Trophoblast cell (in vitro differentiated cells and primary cell): ENCODE measurements at regions not wholly inside any gene's neighbourhood (a gene's known extent, or its start where the extent isn't known, plus 50 kb on each side); places are given as distances from the start of the nearest gene placed in this dataset.

ENCODE experiments used
- DNase-seq, 2 donors: peaks; one replicate each; pipeline ENCODE4 v3.0.0-alpha.2; 2016
- H2AFZ ChIP-seq: 2 replicates; pipeline ENCODE4 v1.6.1; 2013; ENCODE audit warnings: low read length, moderate library complexity, mild to moderate bottlenecking; ENCODE audit not compliant: insufficient read depth, poor library complexity
- H2AK5ac ChIP-seq: 2 replicates; pipeline ENCODE4 v1.6.1; 2013; ENCODE audit warnings: mild to moderate bottlenecking, low read length
- H2BK120ac ChIP-seq: 2 replicates; pipeline ENCODE4 v1.6.1; 2013; ENCODE audit warnings: low read length, mild to moderate bottlenecking, moderate library complexity; ENCODE audit not compliant: insufficient read depth, poor library complexity
- H2BK12ac ChIP-seq: 2 replicates; pipeline ENCODE4 v1.6.1; 2013; ENCODE audit warnings: mild to moderate bottlenecking, low read length, moderate library complexity
- H2BK5ac ChIP-seq: 2 replicates; pipeline ENCODE4 v1.6.1; 2013; ENCODE audit warnings: low read length, low read depth, moderate library complexity, mild to moderate bottlenecking; ENCODE audit not compliant: poor library complexity
- H3K14ac ChIP-seq: 2 replicates; pipeline ENCODE4 v1.6.1; 2013; ENCODE audit warnings: mild to moderate bottlenecking, low read length
- H3K18ac ChIP-seq: 2 replicates; pipeline ENCODE4 v1.6.1; 2013; ENCODE audit warnings: mild to moderate bottlenecking, low read length
- H3K23ac ChIP-seq: 2 replicates; pipeline ENCODE4 v1.6.1; 2013; ENCODE audit warnings: low read length
- H3K27ac ChIP-seq: 2 replicates; pipeline ENCODE4 v1.5.1; 2013; ENCODE audit warnings: low read depth, mild to moderate bottlenecking, inconsistent platforms, low read length, moderate library complexity
- H3K27me3 ChIP-seq: 2 replicates; pipeline ENCODE4 v1.6.1; 2013; ENCODE audit warnings: inconsistent platforms, mild to moderate bottlenecking, low read length, moderate library complexity; ENCODE audit not compliant: insufficient read depth
- H3K36me3 ChIP-seq, 2 experiments: 1 replicate in 1 of 2; 2 replicates in 1 of 2; pipeline ENCODE4 v1.6.1; 2013; ENCODE audit warnings: low read length in 2 of 2, mild to moderate bottlenecking in 2 of 2, moderate library complexity in 1 of 2; ENCODE audit not compliant: insufficient read depth in 2 of 2, control insufficient read depth in 1 of 2
- H3K4ac ChIP-seq: 2 replicates; pipeline ENCODE4 v1.6.1; 2013; ENCODE audit warnings: low read depth, mild to moderate bottlenecking, low read length, moderate library complexity
- H3K4me1 ChIP-seq, 2 experiments: 1 replicate in 1 of 2; 2 replicates in 1 of 2; pipeline ENCODE4 v1.6.1; 2013; ENCODE audit warnings: low read length in 2 of 2, mild to moderate bottlenecking in 2 of 2, moderate library complexity in 1 of 2; ENCODE audit not compliant: insufficient read depth in 2 of 2, control insufficient read depth in 1 of 2
- H3K4me2 ChIP-seq: 2 replicates; pipeline ENCODE4 v1.6.1; 2013; ENCODE audit warnings: inconsistent platforms, mild to moderate bottlenecking, low read length, moderate library complexity
- H3K4me3 ChIP-seq: 2 replicates; pipeline ENCODE4 v1.5.1; 2013; ENCODE audit warnings: mild to moderate bottlenecking, low read depth, low read length, inconsistent platforms
- H3K79me1 ChIP-seq: one replicate; pipeline ENCODE4 v1.6.1; 2013; ENCODE audit warnings: low read length
- H3K79me2 ChIP-seq: 2 replicates; pipeline ENCODE4 v1.6.1; 2013; ENCODE audit warnings: low read length, mild to moderate bottlenecking; ENCODE audit not compliant: control insufficient read depth, insufficient read depth, poor library complexity
- H3K9ac ChIP-seq: 2 replicates; pipeline ENCODE4 v1.6.1; 2013; ENCODE audit warnings: mild to moderate bottlenecking, low read length
- H3K9me3 ChIP-seq: 2 replicates; pipeline ENCODE4 v1.6.1; 2013; ENCODE audit warnings: low read depth, mild to moderate bottlenecking, control low read depth, inconsistent platforms, low read length; ENCODE audit not compliant: insufficient read depth
- H4K12ac ChIP-seq: 2 replicates; pipeline ENCODE4 v1.6.1; 2013; ENCODE audit warnings: low read depth, mild to moderate bottlenecking, low read length, moderate library complexity
- H4K8ac ChIP-seq: 2 replicates; pipeline ENCODE4 v1.6.1; 2013; ENCODE audit warnings: low read depth, mild to moderate bottlenecking, low read length, moderate library complexity
- H4K91ac ChIP-seq: one replicate; pipeline ENCODE4 v1.6.1; 2013; ENCODE audit warnings: low read depth, mild to moderate bottlenecking, low read length, moderate library complexity
- WGBS: extraction: QIAGEN DNeasy Blood & Tissue Kit; methylation state at CpG from one replicate; pipeline ENCODE4 v1.1.7; 2013; ENCODE audit warnings: missing lambda C conversion rate; ENCODE audit not compliant: insufficient read length, insufficient coverage; ENCODE audit errors: extremely low coverage; 5-methylcytosine and 5-hydroxymethylcytosine counted together

- no peak overlapping the region for H2BK5ac ChIP-seq
- no peak overlapping the region for H2AFZ ChIP-seq
- H3K27ac ChIP-seq: no peak overlapping the region
- DNase-seq: no peak
- H3K36me3 ChIP-seq: no peaks in the 10 kb centered on the region
- no peak overlapping the region for H2AK5ac ChIP-seq
- H4K12ac ChIP-seq: no peak overlapping the region
- no peak overlapping the region for H3K18ac ChIP-seq
- no peak overlapping the region for H2BK12ac ChIP-seq
- H4K8ac ChIP-seq: no peak overlapping the region
- no peaks in the 10 kb centered on the region for H3K9me3 ChIP-seq
- H2BK120ac ChIP-seq: no peak overlapping the region
- H3K9ac ChIP-seq: no peak overlapping the region
- no peak overlapping the region for H3K14ac ChIP-seq
- no peaks in the 10 kb centered on the region for H3K4me1 ChIP-seq
- no peak overlapping the region for H3K4me2 ChIP-seq
- H3K27me3 ChIP-seq: no peaks in the 10 kb centered on the region
- no CpG with 5 or more reads among the region's 3 CpGs for WGBS
- no peak overlapping the region for H4K91ac ChIP-seq
- no peak overlapping the region for H3K4ac ChIP-seq
- no peak overlapping the region for H3K4me3 ChIP-seq
- H3K23ac ChIP-seq: no peak overlapping the region
- no peaks in the 10 kb centered on the region for H3K79me1 ChIP-seq
- no peaks in the 10 kb centered on the region for H3K79me2 ChIP-seq
These were observed 129.6 kb upstream of the TLL1 start for GRCh38 chr4:165743422-165743821.

GRCh38 chr4:165744370-165744769, 128.7 kb upstream of the TLL1 start:
- H3K4ac ChIP-seq: no peak overlapping the region
- no peak overlapping the region for H2BK120ac ChIP-seq
- H3K79me1 ChIP-seq: no peaks in the 10 kb centered on the region
- no peak overlapping the region for H2BK12ac ChIP-seq
- H2AFZ ChIP-seq: no peak overlapping the region
- H3K14ac ChIP-seq: no peak overlapping the region
- H3K9ac ChIP-seq: no peak overlapping the region
- no peak overlapping the region for H3K4me2 ChIP-seq
- no peaks in the 10 kb centered on the region for H3K4me1 ChIP-seq
- no peak overlapping the region for H4K91ac ChIP-seq
- H2BK5ac ChIP-seq: no peak overlapping the region
- WGBS: no CpG with 5 or more reads among the region's 1 CpG
- H3K18ac ChIP-seq: no peak overlapping the region
- H3K79me2 ChIP-seq: no peaks in the 10 kb centered on the region
- H4K8ac ChIP-seq: no peak overlapping the region
- no peak overlapping the region for H3K27ac ChIP-seq
- DNase-seq: no peak
- no peaks in the 10 kb centered on the region for H3K9me3 ChIP-seq
- no peaks in the 10 kb centered on the region for H3K36me3 ChIP-seq
- H3K27me3 ChIP-seq: no peaks in the 10 kb centered on the region
- no peak overlapping the region for H4K12ac ChIP-seq
- no peak overlapping the region for H3K4me3 ChIP-seq
- H2AK5ac ChIP-seq: no peak overlapping the region
- H3K23ac ChIP-seq: no peak overlapping the region

GRCh38 chr4:165748321-165748720, 124.7 kb upstream of the TLL1 start:
- Histone ChIP-seq H4K12ac (no peak overlapping the region), H3K27ac (no peak overlapping the region), H2BK12ac (no peak overlapping the region), H3K4me1 (no peaks in the 10 kb centered on the region), H3K4me2 (no peak overlapping the region), H2AK5ac (no peak overlapping the region), H3K27me3 (no peaks in the 10 kb centered on the region), H3K23ac (no peak overlapping the region), H2BK120ac (no peak overlapping the region), H3K79me1 (no peaks in the 10 kb centered on the region), H3K4ac (no peak overlapping the region), H3K18ac (no peak overlapping the region), H2AFZ (no peak overlapping the region), H4K8ac (no peak overlapping the region), H3K4me3 (no peak overlapping the region), H3K14ac (no peak overlapping the region), H3K79me2 (no peaks in the 10 kb centered on the region), H4K91ac (no peak overlapping the region), H2BK5ac (no peak overlapping the region), H3K9me3 (no peaks in the 10 kb centered on the region), H3K9ac (no peak overlapping the region), H3K36me3 (no peaks in the 10 kb centered on the region)
- DNase-seq: no peak
- no CpG with 5 or more reads among the region's 1 CpG for WGBS

- no peaks in the 10 kb centered on the region for H3K9me3 ChIP-seq
- no peak overlapping the region for H2BK12ac ChIP-seq
- DNase-seq: no peak
- no peaks in the 10 kb centered on the region for H3K79me2 ChIP-seq
- no peak overlapping the region for H3K4me3 ChIP-seq
- H2AK5ac ChIP-seq: no peak overlapping the region
- H3K14ac ChIP-seq: no peak overlapping the region
- H2BK120ac ChIP-seq: no peak overlapping the region
- H3K27me3 ChIP-seq: no peaks in the 10 kb centered on the region
- no peak overlapping the region for H3K9ac ChIP-seq
- H3K27ac ChIP-seq: no peak overlapping the region
- no peaks in the 10 kb centered on the region for H3K36me3 ChIP-seq
- no peak overlapping the region for H4K8ac ChIP-seq
- H3K18ac ChIP-seq: no peak overlapping the region
- H3K4me1 ChIP-seq: no peaks in the 10 kb centered on the region
- H4K12ac ChIP-seq: no peak overlapping the region
- WGBS: no CpG with 5 or more reads among the region's 4 CpGs
- H3K4ac ChIP-seq: no peak overlapping the region
- no peak overlapping the region for H4K91ac ChIP-seq
- H2AFZ ChIP-seq: no peak overlapping the region
- H2BK5ac ChIP-seq: no peak overlapping the region
- no peaks in the 10 kb centered on the region for H3K79me1 ChIP-seq
- no peak overlapping the region for H3K23ac ChIP-seq
- H3K4me2 ChIP-seq: no peak overlapping the region
These were observed 121.2 kb upstream of the TLL1 start for GRCh38 chr4:165751882-165752281.
